ENCODE measurements at regions not wholly inside any gene's neighbourhood (a gene's known extent, or its start where the extent isn't known, plus 50 kb on each side); places are given as distances from the start of the nearest gene placed in this dataset.

DNA sequence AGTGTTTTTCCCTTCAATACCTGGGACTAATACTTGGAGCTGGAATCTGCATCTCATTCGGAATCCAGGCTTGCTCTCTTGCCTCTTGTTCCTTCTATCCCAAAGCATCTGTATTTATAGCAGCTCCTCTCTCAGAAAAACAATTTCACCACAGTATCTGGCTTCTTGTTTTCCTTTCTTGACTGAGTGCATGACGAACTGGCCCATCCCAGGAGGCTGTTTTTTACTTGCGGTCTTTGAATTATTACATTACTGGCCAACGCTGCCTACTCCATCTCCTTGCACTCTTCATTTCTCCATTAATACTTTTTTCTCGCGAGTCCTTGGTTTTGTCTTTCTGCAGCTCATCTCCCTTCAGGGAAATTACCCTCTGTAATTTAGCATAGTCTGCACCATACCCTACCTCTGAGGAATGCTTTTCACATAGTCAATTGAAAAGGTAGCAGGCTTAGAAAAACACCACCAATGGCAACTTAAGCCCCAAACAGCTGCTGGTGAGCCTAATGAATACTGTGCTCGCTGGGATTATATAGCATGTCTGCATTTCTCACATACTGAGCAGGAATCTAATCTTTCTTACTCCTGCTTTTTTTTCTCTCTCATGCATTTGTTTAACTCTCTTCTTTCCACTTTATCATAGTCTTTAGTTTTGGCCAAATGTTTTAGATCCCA lies 277.4 kb upstream of the SESN3 start:
- no peak for DNase-seq

DNA sequence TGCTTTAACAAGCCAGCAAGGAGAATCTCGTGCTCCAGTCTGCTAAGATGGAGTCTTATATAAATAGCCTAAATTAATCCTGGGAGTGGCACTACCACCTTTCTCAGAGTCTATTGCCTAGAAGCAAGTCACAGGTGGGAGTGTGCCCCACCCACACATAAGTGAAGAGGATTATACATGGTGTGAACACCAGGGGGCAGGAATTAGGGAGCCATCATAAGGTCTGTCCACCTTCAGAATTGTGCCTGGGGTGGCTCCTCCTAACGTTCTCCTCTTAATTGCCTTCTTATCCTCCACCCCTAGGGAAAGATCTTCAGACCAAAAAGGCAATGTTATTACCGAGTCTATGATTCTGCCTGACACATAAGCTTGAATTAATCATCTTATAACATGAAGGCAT lies 276.8 kb upstream of the SESN3 start:
- no peak for DNase-seq

DNA sequence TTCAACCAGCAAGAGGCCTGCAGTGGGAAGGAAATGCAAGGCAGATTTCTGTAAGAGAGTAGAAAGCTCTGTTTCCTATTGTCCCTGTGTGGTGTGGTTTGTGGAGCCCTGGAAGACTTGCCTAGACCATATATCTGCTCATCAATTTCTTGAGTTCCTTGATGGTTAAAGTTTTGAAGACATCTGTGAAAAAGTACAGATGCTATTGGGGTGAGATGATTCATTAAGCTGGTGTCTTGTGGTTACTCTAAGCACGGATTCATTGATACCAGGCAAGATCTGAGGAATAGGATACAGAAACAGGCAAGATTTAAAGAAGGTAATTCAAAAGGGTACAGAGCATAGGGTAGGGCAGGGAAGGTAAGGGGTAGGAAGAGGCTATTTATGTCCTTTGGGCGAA lies 275.8 kb upstream of the SESN3 start:
- DNase-seq, result no peak

DNA sequence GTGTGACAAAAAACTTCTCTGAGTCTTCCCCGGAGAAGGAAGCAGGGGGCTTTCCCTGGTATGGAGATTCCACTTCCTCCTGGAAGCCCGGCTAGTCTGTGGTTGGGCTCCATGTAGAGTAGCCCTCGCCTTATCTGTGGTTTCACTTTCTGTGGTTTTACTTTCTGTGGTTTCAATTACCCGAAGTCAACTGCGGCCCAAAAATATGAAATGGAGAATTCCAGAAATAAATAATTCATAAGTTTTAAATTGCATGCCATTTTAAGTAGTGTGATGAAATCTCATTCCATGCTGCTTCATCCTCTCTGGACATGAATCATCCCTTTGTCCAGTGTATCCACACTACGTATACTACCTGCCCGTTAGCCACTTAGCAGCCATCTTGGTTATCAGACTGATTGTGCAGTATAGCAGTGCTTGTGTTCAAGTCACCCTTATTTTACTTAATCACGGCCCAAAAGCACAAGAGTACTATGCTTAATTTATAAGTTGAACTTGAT lies 275.0 kb upstream of the SESN3 start:
- DNase-seq, result no peak

DNA sequence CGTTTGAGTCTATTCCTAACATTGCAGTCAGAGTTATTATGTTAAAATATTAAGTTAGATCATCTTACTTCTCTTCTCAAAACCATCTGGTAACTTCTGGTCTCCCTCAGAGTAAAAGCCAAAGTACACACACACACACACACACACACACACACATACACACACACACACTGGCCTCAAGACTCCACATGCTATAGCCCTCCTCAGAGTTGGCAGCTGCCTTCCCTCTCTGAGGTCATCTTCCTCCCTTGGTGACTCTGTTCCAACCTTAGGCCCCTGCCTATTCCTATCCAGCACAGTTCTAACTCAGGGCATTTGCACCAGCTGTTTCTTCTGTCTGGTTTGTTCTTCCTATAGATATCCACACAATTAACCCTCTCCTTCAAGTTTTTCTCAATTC lies 272.0 kb upstream of the SESN3 start:
- DNase-seq, result no peak

DNA sequence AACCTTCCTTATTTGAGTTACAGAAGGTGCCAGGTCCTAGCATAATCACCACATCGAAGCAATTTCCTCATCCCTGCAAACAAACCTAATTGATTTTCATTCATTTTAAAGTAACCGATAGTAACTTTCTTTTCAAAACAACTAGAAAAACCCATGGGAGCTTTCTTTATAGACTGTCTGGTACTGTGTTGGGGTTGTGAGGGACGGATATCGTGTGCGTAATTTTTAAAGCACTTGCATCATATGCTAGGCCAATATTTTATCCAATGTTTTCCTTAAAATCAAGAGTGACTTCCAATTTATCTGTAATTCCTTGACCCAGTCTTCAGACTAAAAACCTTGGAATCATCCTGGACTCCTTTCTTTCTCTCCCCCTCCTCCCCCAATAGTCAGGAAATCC lies 271.5 kb upstream of the SESN3 start:
- no peak for DNase-seq

DNA sequence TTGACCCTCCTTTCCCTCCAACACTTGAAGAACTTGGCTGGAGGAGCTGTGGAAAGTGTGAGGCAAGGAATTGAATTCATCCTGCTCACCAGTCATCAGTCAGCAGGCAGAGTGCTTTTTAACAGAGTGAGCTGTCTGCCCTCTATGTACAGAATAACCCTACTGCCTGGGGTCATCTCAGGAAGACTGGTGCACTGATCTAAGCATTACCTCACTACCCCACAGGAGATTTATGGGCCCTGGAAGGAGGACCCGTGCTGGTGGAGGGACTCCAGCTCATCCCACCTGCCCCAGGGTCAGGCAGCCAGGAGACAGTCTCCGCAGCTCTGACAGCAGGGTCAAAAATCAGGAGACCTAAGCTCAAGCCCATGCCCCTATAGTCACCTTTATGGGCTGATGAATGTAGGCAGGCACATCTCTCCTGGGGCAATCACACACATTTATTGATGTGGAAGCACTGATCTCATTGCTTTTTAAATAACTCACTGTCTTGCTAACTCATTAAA lies 270.8 kb upstream of the SESN3 start:
- DNase-seq, result no peak

DNA sequence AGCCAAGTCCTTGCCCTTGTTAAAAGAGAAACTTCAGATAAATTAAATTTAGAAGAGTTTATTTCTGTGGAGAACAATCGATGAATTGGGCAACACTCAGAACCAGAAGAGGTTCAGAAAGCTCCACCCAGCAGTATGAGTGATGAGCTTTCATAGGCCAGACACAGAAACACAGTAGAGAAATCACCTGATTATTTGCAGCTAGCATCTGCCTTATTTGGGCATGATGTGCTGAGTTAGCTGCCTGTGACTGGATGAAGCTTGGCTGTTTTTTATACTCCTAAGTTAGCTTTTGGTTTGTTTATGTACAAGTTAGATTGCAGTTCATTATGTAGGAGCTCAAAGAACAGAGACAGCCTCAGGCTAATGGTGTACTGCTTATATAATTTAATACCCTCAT lies 269.5 kb upstream of the SESN3 start:
- DNase-seq, result no peak

DNA sequence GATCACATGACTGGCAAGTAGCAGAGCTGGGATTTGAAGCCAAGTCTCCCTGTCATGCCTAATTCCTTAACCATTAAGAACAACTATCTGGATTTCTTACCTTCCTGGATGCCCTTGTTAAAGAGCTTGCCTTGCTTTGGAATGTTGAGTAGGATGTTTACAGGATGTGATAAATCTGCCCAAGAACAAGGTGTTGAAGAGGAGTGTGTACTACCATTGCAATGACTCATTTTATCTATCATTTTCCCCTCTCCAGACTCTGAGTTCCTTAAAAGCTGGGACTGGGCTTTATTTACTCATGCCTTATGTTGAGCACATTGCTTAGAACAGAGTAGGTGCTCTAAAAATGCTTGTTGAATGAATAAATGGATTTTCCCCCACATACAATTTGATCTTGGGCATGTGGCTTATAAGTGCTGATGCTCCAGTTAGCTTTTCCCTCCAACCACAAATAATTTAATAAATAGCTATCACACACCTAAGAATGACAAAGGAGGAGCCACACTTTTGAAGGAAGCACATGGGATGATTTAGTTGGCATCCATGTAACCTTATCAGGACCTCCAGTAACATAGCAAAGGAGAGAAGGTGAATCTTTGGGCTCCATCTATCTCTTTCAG lies 268.6 kb upstream of the SESN3 start:
- DNase-seq, result no peak

DNA sequence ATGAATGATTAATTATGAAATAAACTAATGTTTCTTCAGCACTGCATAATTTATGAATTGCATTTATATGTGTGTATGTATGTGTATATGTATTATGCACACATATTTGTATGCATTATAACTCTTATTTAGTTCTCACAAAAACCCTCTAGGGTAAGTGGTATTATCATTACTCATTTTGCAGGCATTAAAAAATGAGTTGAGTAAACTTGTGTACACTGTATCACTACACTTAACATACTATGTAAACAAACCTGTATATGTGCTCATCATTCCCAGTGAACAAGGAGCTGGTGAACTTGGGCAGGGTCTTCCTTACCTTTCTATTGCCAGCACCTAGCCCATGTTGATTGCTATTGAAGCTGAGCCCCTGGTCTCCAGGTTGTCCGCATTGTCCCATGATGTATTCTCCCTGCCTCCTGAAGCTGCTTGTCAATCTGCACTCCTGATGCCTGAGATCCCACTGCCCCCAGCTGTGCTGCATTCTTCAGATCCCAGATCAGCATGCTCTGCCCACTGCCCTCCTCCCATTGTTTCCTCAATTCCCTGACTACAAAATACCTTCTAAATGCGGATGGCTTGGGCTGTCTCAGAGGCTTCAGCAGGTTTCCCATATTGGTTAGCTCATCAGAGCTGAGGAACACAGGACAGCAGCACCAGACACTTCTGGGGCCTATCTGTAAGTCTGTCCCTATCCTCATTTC lies 267.9 kb upstream of the SESN3 start:
- no peak for DNase-seq

DNA sequence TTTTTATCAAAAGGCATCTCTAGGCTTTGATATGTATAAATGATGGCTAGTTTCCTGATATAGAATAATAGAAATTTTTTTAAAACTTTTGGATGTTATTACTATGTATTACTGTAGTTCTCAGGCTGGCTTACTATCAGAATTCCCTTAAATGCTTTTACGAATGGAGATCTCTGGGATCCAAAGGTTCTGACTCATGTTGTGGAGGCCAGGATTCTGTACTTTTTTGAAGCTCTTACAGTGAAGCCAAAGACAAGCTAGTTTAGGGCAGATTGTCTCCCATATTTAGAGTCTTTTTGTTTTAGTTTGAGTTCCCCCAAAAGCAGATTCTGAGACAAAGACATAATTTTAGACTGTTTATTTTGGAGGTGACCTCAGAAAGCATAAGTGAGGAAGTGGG lies 265.9 kb upstream of the SESN3 start:
- no peak for DNase-seq

DNA sequence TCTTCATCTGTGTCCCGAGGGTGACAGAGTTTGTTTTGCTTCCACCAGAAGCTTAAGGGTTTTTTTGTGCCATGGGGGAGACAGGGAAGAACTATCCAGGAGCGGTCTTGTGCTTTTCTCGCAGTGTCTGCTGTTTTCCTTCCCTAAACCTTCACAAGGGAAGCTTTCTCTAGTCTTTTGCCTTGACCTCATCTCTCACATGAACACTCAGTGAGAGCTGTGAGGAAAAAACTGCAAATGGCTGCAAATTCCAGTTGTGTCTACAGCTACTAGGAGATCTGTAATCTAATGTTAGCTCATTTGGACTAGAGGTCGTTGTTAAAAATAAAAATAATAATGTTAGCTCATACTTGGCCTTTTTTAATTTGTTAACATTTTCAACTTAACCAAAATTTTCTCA lies 264.7 kb upstream of the SESN3 start:
- DNase-seq, result no peak

DNA sequence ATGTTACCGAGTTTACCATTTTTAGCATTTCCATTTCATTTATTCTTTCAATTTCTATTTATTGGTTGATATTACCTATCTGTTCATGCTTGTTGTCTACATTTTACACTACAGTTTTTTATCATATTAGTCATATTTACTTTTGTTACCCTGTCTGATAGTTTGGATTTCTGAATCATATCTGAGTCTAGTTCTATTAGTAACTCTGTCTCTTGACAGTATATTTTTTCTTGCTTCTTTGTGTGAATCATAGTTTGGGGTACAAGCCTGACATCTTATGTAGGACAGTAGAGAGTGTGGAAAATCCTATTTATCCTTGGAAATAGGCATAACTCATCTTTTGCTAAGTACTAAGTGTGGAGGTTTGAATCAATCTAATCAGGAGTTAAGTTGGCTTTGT lies 263.9 kb upstream of the SESN3 start:
- no peak for DNase-seq

DNA sequence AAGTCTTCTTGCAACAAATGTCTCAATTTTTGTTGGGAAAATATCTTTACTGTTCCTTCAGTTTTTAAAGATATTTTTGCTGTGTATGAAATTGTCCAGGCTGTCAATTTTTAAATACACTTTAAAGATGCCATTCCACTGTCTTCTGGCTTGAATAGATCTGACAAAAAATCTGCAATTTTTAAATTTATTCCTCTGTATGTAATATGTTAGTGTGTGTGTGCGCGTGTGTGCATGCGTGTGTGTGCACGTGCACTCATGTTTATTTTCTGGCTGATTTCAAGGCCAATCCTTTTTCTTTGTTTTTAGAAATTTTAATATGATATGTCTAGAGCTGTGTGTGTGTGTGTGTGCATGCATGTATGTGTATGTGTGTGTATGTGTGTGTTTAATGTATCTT lies 263.2 kb upstream of the SESN3 start:
- no peak for DNase-seq

DNA sequence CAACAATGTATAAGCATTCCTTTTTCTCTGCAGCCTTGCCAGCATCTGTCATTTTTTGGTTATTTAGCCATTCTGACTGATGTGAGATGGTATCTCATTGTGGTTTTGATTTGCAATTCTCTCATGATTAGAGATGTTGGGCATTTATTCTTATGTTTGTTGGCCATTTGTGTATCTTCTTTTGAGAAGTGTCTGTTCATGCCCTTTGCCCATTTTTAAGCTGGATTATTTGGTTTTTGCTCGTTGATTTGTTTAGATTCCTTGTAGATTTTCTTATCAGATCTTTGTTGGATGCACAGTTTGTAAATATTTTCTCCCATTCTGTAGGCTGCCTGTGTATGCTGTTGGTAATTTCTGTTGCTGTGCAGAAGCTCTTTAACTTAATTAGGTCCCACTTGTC lies 259.6 kb upstream of the SESN3 start:
- DNase-seq, result no peak

DNA sequence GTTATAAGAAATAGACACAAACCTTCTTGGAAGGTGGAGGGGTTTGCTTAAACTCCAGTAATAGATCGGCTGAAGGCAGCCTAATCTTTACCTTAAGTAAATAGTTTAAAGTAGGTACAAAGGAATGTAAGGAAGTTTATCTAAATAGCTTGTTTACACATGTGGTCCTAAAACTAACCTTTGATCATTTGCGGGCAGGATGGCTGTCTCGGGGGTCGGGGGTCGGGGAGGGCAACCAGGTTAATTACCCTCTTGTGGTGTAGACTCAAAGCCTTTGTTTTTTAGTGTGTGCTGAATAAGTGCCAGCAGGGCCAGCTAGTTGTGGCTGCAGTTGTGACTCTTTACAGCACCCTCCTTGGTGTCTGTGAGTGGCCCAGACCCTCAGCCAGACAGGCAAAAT lies 256.9 kb upstream of the SESN3 start:
- DNase-seq, result no peak

DNA sequence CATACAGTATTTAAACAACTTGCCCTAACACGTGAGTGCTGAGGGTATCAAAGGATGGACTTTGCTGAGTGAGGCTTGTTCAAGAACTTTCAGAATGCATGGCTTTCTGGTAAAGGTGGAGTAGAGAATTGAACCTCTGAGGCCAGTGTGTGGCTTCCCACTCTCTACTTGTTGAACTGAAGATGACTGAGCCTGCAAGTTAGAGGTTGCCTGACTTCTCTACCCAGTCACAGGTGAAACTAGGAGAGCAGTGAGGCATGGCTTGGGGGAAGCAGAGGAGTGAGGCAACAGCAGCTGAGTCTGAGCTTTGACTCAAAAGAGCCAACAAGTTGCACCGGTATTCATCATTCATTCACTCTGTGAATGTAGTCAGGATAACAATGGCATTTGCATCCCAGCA lies 256.4 kb upstream of the SESN3 start:
- no peak for DNase-seq

DNA sequence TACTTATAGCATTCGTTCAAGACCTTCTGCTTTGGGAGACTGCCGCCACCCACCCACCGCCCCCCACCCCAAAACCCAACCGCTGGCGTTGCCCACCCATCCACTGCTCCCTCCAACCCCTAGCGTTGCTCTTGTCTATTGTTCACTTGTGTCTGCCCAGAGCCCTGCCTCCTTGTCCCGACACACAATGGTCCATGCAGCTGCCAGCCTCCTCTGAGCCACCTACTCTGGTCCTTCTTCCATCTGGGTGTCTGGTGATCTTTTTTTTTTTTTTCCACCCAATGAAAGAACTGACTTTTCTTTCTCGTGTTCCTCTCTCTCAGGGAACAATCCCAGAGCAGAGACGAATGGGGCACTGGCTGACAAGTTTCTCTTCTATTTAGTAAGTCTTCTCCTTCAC lies 256.0 kb upstream of the SESN3 start:
- DNase-seq, result no peak

DNA sequence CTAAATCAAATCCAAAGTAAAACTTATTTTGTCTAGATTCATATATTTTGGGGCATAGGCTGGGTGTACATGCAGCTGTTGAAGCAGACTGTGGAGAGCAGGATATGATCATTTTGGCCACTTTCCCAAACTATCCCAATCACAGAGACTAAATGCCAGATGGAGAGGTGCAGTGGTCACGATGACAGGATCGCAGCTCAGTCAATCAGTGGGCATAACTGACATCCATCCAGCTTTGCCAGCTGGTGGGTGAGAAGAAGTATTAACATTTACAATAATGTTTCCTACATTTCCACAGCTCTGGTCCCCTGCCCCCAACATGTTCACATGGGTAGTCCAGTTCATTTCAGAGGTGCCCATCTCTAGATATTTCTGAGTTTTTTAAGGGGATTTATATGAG lies 255.5 kb upstream of the SESN3 start:
- DNase-seq, result no peak

DNA sequence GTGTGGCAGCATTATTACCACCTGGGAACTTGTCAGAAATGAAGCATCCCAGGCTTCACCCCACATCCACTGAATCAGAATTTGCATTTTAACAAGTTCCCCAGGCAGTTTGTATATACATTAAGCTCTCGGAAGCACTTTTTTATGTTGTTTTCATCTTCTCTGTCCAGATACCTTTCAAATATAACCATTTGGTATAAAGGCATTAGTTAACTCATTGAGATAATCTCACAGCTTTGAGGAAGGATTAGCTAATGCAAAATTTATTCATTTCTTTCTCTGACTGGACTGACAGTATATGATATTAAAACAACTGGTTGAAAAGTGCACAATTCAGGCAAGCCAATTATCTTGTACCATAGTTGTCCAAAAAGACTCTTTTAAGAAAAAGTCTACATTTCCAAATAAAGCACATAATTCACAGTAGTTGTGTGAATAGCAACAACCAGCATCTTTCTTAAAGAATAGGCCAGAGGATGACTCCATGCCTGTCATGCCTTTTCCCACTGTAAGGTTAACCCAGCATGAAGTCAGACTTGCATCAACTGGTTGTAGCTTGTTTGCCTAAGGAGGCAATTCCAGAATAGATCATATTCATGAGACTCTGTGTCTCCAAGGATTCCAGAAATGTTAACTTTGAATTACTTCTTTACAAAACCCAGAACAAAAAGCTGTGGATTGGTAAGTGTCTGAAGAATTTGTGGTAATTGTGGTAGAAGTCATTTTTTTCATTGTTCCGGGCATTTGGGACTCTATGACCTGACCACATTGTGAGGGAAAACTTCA lies 254.3 kb upstream of the SESN3 start:
- DNase-seq, result no peak

DNA sequence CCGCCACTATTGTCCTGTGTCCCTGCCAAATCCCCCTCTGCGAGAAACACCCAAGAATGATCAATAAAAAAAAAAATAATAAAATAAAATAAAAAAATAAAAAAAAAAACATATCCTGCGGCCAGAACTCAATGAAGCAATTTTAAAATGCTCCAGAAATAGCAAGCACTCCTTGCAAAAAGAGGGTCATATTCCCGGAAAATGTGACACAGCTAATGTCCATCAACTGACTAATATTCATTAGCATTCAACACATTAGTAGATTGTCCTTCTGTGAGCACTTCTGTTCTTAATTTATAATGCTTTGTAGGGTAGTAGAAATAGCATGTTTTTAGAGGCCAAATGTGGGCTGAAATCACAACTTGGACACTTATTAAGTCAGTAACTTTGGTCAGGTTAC lies 252.3 kb upstream of the SESN3 start:
- no peak for DNase-seq

DNA sequence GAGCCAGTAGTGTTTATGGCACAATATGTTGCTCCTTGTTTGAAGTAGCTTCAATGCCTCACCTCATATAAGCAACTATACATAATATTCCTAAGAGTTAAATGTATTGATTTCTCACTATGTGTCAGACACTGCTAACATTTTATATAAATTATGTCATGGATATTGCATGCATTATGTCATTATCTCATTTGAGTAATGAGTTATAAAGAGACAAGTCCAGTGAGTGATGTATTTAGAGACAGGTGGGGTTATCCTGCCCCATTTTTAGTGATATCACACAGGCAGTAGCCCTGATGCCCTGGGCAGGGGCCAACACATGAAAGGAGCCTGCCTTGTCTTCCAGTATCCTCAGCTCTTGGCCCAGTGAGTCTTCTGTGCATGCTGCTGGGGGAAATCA lies 247.0 kb upstream of the SESN3 start:
- no peak for DNase-seq

DNA sequence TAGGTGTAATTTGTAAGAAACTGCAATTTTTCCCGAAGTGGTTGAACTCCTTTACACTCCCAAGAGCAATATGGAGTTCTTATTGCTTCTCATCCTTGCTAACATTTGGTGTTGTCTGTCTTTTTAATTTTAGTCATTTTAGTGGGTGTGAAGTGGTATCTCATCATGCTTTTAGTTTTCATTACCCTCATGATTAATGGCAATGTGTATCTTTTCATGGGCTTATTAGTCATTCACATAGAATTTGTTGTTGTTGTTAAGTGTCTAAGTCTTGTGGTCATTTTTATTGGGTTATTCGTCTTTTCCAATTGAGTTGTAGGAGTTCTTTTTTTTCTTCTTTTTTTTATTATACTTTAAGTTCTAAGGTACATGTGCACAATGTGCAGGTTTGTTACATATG lies 238.3 kb upstream of the SESN3 start:
- no peak for DNase-seq

DNA sequence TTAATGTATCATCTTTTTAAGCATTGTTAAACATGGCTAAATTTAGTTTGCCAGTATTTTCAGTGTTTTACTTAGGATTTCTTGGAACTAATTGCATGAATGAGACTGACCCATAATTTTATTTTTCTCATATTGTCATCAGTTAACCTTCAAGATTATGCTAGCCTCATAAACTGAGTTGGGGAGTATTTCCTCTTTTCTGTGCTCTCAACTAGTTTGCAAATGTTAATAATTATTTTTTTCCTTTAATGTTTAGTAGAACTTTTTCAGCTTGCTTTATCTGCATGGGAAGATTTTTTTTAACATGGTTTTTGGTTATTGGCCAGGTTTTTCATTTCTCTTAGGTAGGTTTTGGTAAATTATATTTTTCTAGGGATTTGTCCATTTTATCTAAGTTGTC lies 235.4 kb upstream of the SESN3 start:
- no peak for DNase-seq
